Ecto neural progenitor cell (in vitro differentiated cells): ENCODE measurements at regions not wholly inside any gene's neighbourhood (a gene's known extent, or its start where the extent isn't known, plus 50 kb on each side); places are given as distances from the start of the nearest gene placed in this dataset.

Source experiments
- DNase-seq: peaks from one replicate; pipeline ENCODE4 v3.0.0-alpha.2; 2018; ENCODE audit warnings: low spot score

- no peak for DNase-seq
These were observed 153.8 kb upstream of the S100G start for GRCh38 chrX:16496175-16496574.

GRCh38 chrX:16511796-16512776 is 137.9 kb upstream of the S100G start:
- DNase-seq: no peak

- no peak for DNase-seq
These were observed 133.6 kb upstream of the S100G start for GRCh38 chrX:16516232-16516876.

- DNase-seq: no peak
These were observed 132.8 kb upstream of the S100G start for GRCh38 chrX:16517039-16517605.

GRCh38 chrX:16518131-16518530 is 131.8 kb upstream of the S100G start:
- no peak for DNase-seq

GRCh38 chrX:16524316-16524715 is 125.6 kb upstream of the S100G start:
- no peak for DNase-seq

- DNase-seq: no peak
These were observed 124.0 kb upstream of the S100G start for GRCh38 chrX:16526003-16526402.

- no peak for DNase-seq
These were observed 121.3 kb upstream of the S100G start for GRCh38 chrX:16528620-16529019.
